HG02970 (cell line): ENCODE measurements at regions not wholly inside any gene's neighbourhood (a gene's known extent, or its start where the extent isn't known, plus 50 kb on each side); places are given as distances from the start of the nearest gene placed in this dataset.
A peak's percentile ranks its signal among the peaks of the same experiment; 100 is the strongest.

Source experiments
- ATAC-seq: cut with Tn5 transposase; IDR thresholded peaks from one replicate; pipeline ENCODE4 v1.9.1; 2021; ENCODE audit warnings: mild to moderate bottlenecking, moderate library complexity, moderate number of reproducible peaks; ENCODE audit not compliant: unreplicated experiment, low FRiP score

DNA sequence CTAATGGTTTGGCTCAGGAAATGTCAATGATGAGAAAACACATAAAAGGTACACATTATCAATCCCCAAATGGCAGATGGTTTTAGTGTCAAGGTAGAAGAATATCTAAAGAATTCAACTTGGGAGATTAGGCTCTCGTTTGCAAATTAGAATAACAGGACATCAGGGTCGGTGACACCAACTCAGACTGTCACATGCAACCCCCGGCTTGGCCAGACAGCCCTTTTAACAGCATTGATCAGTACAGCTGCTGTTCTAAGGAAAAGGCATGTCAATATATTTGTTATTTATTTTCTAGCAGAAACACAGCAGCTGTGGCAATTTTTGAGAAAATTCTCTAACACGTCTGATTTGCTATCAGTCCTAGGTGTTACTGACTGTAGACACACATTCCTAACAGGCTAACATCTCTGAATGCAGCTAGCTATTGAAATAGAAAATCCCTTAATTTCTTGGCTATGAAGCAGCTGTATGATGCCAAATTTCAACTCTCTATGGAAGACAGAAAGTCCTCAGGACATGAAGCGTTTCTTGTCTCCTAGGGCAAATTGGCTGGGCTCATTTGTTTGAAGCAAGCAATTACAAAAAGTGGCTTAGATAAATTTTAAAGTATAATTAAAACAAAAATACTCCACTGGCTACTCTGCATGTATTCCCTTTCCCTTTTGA lies 269.0 kb upstream of the CXXC4 start:
- no peak for ATAC-seq

DNA sequence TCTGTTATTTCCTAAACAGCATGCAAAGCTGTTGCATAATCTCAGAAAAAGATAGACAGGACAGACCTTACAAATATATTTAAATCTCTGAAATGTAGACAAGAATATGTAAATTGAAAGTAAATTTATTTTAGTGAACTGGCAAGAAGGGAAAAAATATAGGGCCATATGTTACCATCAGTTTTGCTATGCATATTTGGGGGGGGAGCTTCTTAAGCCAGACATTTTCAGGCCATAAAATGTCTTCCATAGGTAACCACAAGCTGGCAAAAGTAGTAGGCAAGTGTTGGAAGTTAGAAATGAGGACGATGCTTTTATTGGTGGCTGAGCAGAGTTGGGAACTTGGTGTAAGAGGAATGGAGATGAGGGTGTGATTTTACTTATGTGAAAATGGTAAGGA lies 272.0 kb upstream of the CXXC4 start:
- ATAC-seq: no peak

DNA sequence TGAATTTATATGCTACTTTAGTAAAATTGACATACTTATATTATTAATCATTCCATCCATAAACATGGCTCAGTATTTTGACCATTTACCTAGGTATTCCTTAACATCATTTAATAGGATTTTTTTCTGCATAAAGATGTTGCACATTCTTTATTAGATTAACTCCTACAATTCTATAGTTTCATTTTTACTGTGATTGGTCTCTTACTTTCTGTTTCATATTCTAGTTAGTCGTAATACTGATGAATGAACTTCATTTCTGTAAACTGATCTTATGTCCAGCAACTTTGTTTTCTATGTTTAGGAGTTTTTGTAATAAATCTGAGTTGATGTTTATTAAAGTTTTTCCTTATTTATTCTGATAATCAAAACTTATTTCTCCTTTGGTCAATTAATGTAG lies 278.2 kb upstream of the CXXC4 start:
- ATAC-seq: peak; percentile 71

DNA sequence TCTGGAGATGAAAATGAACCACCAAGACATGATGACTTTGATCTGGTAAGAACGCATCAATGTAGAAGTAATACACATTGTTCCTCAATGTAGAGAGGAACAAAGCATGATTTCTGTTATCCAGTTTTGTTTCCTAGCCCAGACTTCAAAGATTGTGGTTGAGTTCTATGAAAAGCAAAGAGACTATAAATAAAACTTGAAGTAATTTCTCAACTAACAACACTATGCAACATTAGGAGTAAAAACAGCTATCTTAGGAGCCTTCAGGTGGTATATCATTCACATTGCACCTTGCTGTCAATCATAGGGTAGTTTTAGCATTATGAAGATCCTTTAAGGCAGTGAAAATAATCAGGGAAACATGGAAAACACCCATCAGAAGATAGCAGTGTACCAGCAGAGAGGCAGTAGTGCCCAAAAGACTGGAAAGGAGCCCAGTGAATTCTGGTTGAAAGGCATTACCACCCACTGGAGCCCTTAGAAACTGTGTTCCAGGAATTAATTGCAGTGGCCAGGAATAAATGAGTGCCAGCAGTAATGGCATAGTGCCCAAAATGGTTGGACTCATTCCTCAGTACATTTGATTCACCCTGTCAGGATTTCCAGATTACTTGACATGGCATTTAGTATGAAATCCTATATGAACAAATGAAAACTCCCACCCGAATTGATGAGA lies 300.7 kb upstream of the CXXC4 start:
- no peak for ATAC-seq

GRCh38 chr4:104811727-104812126 lies 317.0 kb upstream of the CXXC4 start:
- ATAC-seq: no peak

DNA sequence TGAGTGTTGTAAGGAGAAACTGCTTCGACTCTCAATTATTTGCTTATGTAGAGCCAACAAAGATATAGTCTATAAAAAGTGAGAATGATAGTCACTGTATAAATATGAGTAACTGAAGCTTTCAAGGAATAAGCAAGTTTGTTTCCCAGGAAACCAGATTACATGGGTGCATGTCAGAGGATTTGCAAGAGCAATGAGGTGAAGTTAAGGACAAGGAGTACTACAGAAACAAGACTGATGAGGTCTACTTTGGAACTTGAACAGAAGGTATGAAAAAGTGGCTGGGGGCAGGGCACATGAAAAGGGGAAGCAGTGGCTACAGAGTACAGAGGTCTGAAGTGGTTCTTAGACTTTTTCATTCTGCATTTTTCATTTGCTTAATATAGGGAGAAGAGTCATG lies 321.0 kb upstream of the CXXC4 start:
- ATAC-seq: no peak

DNA sequence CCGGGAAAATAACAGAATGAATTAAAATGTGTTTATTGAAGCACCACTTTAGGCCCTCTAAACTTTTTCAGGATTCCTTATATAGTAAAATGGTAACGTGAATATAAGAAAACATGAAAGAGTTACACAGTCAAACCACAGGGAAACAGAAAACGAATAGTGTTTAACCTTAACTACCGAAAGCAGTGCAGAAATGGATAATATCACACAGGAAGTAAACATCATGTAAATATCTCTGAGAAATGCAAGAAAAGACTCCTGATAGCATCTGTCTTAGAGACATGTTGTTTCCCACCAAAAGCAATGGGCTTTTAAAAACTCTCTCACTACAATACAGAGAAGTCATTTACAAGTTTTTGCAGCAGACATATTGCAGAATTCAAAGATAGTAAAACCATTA lies 323.9 kb upstream of the CXXC4 start:
- ATAC-seq: no peak

DNA sequence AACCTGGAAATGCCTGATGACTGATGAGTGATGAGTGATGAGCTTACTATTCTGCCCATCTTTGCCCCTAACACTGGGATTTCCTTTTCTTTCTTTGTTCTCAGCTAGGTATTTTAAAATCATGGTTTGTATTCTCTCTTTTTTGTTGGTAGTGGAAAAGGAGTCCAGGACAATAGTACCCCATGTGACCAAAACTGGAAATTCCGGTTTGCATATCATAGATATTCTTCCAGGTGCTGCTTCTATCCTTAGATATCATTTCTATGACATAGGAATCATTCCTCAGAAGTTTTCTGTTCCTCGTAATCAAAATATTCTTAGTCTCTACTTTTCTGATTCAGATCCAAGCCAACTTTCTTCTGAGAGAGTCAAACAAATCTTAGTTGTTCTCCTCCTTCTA lies 320.5 kb upstream of the TET2 start:
- no peak for ATAC-seq

DNA sequence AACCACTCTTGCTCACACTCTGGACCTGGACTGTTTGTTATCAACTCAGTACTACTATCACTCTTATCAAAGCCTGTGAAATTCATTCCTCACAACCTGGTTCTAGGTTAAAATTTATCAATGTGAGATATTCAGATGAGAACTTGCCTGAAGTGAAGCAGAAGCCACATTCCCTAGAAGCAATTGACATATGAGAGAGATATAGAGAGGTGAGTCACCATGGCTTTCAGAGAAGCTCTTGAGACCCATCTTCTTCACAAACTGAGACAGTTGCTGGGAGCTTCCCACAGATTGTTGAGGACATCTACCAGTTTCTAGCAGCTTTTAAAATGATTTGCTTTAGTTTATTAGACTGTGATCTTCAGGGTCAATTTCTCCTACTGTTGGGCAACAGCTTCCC lies 316.9 kb upstream of the TET2 start:
- no peak for ATAC-seq

- no peak for ATAC-seq
These were observed 298.0 kb upstream of the TET2 start for GRCh38 chr4:104848597-104849225.

- no peak for ATAC-seq
These were observed 287.0 kb upstream of the TET2 start for GRCh38 chr4:104859601-104860237.

GRCh38 chr4:104860238-104861123 lies 286.2 kb upstream of the TET2 start:
- ATAC-seq: no peak

DNA sequence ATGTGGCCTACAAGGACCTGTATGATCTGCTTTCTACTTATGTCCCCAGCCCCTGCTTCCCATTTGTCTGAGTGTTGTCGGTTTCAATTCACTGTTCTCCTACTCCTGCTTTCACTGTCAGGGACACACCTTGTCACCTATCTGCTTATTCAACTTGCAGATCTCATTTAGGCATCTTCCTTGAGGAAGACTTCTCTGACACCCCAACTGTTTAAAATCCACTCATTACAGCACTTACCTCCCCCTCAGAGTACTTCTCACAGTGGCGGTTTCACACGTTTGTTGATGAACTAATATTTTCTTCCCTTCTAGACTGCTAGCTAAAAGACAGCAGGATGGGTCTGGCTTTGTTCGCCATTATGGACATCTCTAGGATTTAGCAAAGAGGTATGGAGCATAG lies 279.9 kb upstream of the TET2 start:
- ATAC-seq: no peak

- ATAC-seq: no peak
These were observed 278.1 kb upstream of the TET2 start for GRCh38 chr4:104868533-104868932.

DNA sequence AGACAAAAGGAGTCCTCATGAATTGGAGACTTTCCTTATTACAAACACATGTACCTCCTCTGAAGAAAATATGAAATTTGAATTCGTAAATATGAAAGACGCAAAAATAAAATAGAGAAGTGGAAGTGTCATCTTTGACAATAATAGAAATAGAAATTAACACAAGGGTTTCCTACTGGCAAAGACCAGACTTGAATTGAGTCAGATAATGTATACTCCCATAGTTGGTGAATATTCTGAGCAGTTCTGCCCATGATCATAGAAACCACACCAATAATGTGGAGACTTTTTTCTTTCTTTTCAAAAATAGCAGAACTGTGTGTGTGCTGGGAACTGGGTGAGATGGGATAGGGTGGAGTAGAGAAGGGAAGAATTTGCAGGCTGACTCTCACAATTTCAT lies 277.7 kb upstream of the TET2 start:
- ATAC-seq: peak; percentile 85

- ATAC-seq: no peak
These were observed 276.8 kb upstream of the TET2 start for GRCh38 chr4:104869831-104870230.

DNA sequence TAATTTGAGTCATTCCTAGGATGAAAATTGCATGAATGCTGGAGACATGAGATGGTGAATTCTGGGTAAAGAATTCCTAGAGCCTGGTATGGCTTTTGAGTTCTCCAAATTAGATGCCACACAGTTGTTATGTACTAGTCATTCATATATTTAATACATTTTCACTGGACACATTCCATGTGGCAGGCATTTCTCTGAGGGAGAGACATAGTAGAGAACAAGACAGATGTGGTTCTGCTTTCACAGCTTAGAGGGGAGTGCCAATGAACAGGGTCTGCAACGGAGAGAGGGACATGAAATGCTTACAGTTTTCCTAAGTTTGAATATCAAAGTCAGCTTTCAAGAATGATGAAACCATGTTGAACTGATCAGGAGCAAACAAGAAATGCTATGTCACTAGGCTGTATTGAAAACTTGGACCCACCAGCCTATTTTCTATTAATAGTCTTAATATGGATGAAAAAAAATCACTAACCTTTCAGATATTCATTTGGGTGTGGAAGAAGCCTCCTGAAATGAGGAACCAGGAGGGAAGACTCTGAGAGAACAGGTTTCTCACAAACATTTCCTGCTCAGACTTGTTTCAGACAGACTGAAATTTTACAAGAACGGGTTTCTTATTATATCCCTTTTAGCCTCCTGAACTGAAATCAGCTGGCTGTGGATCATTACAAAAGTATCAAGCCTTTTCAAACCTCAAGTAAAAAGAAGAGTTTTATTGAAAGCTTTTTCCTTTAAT lies 276.0 kb upstream of the TET2 start:
- no peak for ATAC-seq

GRCh38 chr4:104878936-104879335 lies 267.7 kb upstream of the TET2 start:
- ATAC-seq: no peak

GRCh38 chr4:104879367-104879766 lies 267.3 kb upstream of the TET2 start:
- no peak for ATAC-seq

DNA sequence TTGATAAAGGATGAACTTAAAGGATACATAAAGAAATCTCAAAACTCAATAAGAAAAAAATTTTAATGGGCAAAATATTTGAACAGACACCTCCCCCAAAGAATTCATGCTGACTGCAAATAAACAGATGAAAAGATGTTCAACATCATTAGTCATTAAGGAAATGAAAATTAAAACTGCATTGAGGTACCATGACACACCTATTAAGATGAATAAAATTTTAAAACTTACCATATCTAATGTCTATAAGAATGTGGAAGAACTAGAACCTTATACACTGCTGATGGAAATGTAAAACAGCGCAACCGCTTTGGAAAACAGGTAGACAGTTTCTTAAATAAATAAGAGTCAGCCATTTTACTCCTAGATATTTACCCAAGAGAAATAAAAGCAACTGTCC lies 266.8 kb upstream of the TET2 start:
- ATAC-seq: no peak
